Fibroblast of lung (primary cell): ENCODE measurements at regions not wholly inside any gene's neighbourhood (a gene's known extent, or its start where the extent isn't known, plus 50 kb on each side); places are given as distances from the start of the nearest gene placed in this dataset.
A peak's percentile ranks its signal among the peaks of the same experiment; 100 is the strongest.

Experiments
- DNase-seq, 2 donors: peaks; one replicate each; pipeline versions ENCODE4 v3.0.0 to v3.0.0-alpha.2; 2010; ENCODE audit warnings: low read depth in 2 of 2
- H2AFZ ChIP-seq: 2 replicates; pipeline ENCODE4 v1.5.1; 2012; ENCODE audit warnings: low read length, control low read depth, inconsistent platforms
- H3K27ac ChIP-seq: 2 replicates; pipeline ENCODE4 v1.5.1; 2011; ENCODE audit warnings: low read length, control low read depth; ENCODE audit not compliant: insufficient read depth
- H3K27me3 ChIP-seq: 2 replicates; pipeline ENCODE4 v1.5.1; 2011; ENCODE audit warnings: mild to moderate bottlenecking, low read length; ENCODE audit not compliant: control insufficient read depth, insufficient read depth
- H3K36me3 ChIP-seq: 2 replicates; pipeline ENCODE4 v1.5.1; 2011; ENCODE audit warnings: low read length; ENCODE audit not compliant: control insufficient read depth, insufficient read depth
- H3K4me1 ChIP-seq: 2 replicates; pipeline ENCODE4 v1.5.1; 2011; ENCODE audit warnings: low read length; ENCODE audit not compliant: control insufficient read depth, insufficient read depth; ENCODE audit errors: extremely low read depth
- H3K4me2 ChIP-seq: 2 replicates; pipeline ENCODE4 v1.5.1; 2011; ENCODE audit warnings: low read length, control low read depth; ENCODE audit not compliant: insufficient read depth; ENCODE audit errors: extremely low read depth
- H3K4me3 ChIP-seq, 4 experiments: fragments of 200-600 bp in 1 of 4; sonication (generic) in 1 of 4; replicated peaks in 1 of 4; 2 replicates each; pipeline ENCODE4 v1.5.1; 2011 to 2016; ENCODE audit warnings: low read length in 4 of 4, low read depth in 3 of 4, mild to moderate bottlenecking in 3 of 4, control low read depth in 2 of 4, inconsistent platforms in 1 of 4, mixed read lengths in 1 of 4; ENCODE audit not compliant: insufficient read depth in 1 of 4; ENCODE audit errors: control extremely low read depth in 1 of 4
- H3K79me2 ChIP-seq: 2 replicates; pipeline ENCODE4 v1.5.1; 2012; ENCODE audit warnings: mild to moderate bottlenecking, low read length, inconsistent platforms; ENCODE audit not compliant: control insufficient read depth, insufficient read depth
- H3K9ac ChIP-seq: 2 replicates; pipeline ENCODE4 v1.5.1; 2011; ENCODE audit warnings: mild to moderate bottlenecking, low read length, control low read depth; ENCODE audit not compliant: insufficient read depth
- H3K9me3 ChIP-seq: 2 replicates; pipeline ENCODE4 v1.5.1; 2012; ENCODE audit warnings: low read depth, low read length; ENCODE audit not compliant: control insufficient read depth, insufficient read depth
- H4K20me1 ChIP-seq: 2 replicates; pipeline ENCODE4 v1.5.1; 2011; ENCODE audit warnings: low read length; ENCODE audit not compliant: control insufficient read depth, insufficient read depth; ENCODE audit errors: extremely low read depth
- CTCF ChIP-seq, 2 donors: IDR thresholded peaks in 1 of 2; conservative IDR thresholded peaks in 1 of 2; 1 replicate in 1 of 2; 2 replicates in 1 of 2; pipeline ENCODE4 v1.5.1; 2011 to 2012; ENCODE audit warnings: low read length in 2 of 2, control low read depth in 1 of 2, inconsistent platforms in 1 of 2, low read depth in 1 of 2, mild to moderate bottlenecking in 1 of 2
- EZH2 ChIP-seq: IDR thresholded peaks from 2 replicates; pipeline ENCODE4 v1.5.1; 2012; ENCODE audit warnings: low read length, control low read depth, mild to moderate bottlenecking; ENCODE audit errors: missing control alignments

DNA sequence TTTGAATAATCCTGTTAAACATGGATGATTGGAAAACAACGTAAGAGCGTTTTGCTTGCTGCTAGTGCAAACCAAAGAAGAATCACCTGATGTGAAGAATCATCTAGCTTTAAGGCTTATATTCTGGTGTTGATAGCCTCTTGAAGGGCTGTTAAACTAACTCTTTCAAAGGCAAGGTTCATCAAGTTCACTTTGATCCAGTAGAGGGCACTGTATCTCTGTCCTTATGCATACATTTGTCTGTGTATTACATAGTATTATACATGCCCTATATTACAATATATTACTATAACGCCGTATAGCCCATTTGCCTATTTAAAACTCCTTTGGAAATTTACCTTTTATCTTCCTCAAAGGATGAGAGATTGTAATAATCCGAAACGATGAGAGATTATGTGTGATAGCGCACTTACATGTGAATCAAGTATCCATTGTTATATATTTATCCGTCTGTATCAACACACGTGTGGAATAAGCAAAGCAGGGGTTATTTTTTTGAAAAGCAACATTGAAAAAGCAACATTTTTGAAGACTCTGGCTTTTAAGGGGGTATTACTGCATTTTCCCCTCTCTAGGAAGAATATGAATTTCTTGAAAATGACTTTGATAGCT is 50.8 kb upstream of the NRN1 start:
- Histone ChIP-seq H3K4me3 (no peak overlapping the region), H3K36me3 (no peaks in the 10 kb centered on the region), H3K4me1 (no peaks in the 10 kb centered on the region), H3K27me3 (no peaks in the 10 kb centered on the region), H3K9me3 (no peaks in the 10 kb centered on the region), H3K27ac (no peak overlapping the region), H2AFZ (no peak overlapping the region), H3K79me2 (no peaks in the 10 kb centered on the region), H3K4me2 (no peak overlapping the region), H4K20me1 (no peaks in the 10 kb centered on the region), H3K9ac (no peak overlapping the region)
- no peak for TF ChIP-seq EZH2
- peak; percentile 21 to 31 for TF ChIP-seq CTCF (conservative IDR thresholded peaks at IDR 0.05 in 1 of 2, IDR thresholded peaks at IDR 0.05 in 1 of 2; ENCODE audit: low read depth in 1 of 2, low read length in 2 of 2)
- peak; percentile 1 to 21 for DNase-seq
